ENCODE measurements at regions not wholly inside any gene's neighbourhood (a gene's known extent, or its start where the extent isn't known, plus 50 kb on each side); places are given as distances from the start of the nearest gene placed in this dataset.

GRCh38 chr7:91551377-91552175, 287.3 kb downstream of the FZD1 start:
- POLR2A ChIA-PET (ENCODE audit: low non-redundant PET): no interaction called here
- no peak for DNase-seq (ENCODE audit: low spot score)
- CTCF ChIA-PET: no interaction called here
- no peaks in the 10 kb centered on the region for H3K9me3 ChIP-seq (ENCODE audit: low read depth, low read length, poor library complexity, severe bottlenecking)
- intact Hi-C loops (cut with micrococcal nuclease; ENCODE audit: unreplicated experiment): no loop called here
- TF ChIP-seq CTCF (conservative IDR thresholded peaks at IDR 0.05; ENCODE audit: low read depth, low read length): no peak
- TF ChIP-seq EZH2 (IDR thresholded peaks at IDR 0.05; ENCODE audit: borderline replicate concordance, low read depth, low read length, poor library complexity, severe bottlenecking): no peak
- BruUV-seq (replicated peaks): no TSS peak
- H3K36me3 ChIP-seq (ENCODE audit: insufficient read depth, low read length, poor library complexity, severe bottlenecking): no peaks in the 10 kb centered on the region
- no peaks in the 10 kb centered on the region for H3K4me1 ChIP-seq (ENCODE audit: insufficient read depth, low read length, poor library complexity, severe bottlenecking)
- H3K27ac ChIP-seq (ENCODE audit: low read depth, low read length, poor library complexity, severe bottlenecking): no peak overlapping the region
- no peak overlapping the region for H3K4me3 ChIP-seq (ENCODE audit: low read depth, low read length, poor library complexity, severe bottlenecking)
- no peaks in the 10 kb centered on the region for H3K27me3 ChIP-seq (replicated peaks; ENCODE audit: insufficient read depth, low read depth, low read length, poor library complexity)

DNA sequence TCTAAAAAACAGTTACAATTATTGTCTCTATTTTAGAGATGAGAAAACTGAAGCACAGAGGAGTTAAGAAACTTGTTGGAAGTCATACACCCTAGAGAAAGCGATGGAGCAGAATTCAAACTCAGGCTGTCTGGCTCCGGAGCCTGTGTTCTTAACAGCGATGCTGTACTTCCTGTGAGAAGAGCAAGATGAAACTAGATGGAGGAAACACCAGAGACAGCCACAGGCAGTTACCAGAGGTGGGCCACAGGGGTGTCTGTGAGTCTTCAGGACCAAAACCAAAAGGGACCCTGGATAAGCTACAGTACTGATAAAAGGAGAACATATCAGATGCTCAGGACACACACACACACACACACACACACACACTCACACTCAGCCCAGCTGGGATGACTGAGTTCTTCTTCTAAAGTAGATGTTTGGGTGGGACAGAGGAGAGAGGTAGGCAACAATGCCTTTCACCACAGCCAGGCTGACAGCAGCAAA, 289.2 kb downstream of the FZD1 start:
- no peak for DNase-seq (ENCODE audit: low spot score)
- TF ChIP-seq EZH2 (IDR thresholded peaks at IDR 0.05; ENCODE audit: borderline replicate concordance, low read depth, low read length, poor library complexity, severe bottlenecking) (no peak), CTCF (conservative IDR thresholded peaks at IDR 0.05; ENCODE audit: low read depth, low read length) (no peak)
- no TSS peak for BruUV-seq (replicated peaks)
- Histone ChIP-seq H3K27ac (ENCODE audit: low read depth, low read length, poor library complexity, severe bottlenecking) (no peak overlapping the region), H3K4me1 (ENCODE audit: insufficient read depth, low read length, poor library complexity, severe bottlenecking) (no peaks in the 10 kb centered on the region), H3K36me3 (ENCODE audit: insufficient read depth, low read length, poor library complexity, severe bottlenecking) (no peaks in the 10 kb centered on the region), H3K9me3 (ENCODE audit: low read depth, low read length, poor library complexity, severe bottlenecking) (no peaks in the 10 kb centered on the region), H3K4me3 (ENCODE audit: low read depth, low read length, poor library complexity, severe bottlenecking) (no peak overlapping the region), H3K27me3 (replicated peaks; ENCODE audit: insufficient read depth, low read depth, low read length, poor library complexity) (no peaks in the 10 kb centered on the region)
- CTCF ChIA-PET: no interaction called here
- POLR2A ChIA-PET (ENCODE audit: low non-redundant PET): no interaction called here
- intact Hi-C loops (cut with micrococcal nuclease; ENCODE audit: unreplicated experiment): no loop called here

DNA sequence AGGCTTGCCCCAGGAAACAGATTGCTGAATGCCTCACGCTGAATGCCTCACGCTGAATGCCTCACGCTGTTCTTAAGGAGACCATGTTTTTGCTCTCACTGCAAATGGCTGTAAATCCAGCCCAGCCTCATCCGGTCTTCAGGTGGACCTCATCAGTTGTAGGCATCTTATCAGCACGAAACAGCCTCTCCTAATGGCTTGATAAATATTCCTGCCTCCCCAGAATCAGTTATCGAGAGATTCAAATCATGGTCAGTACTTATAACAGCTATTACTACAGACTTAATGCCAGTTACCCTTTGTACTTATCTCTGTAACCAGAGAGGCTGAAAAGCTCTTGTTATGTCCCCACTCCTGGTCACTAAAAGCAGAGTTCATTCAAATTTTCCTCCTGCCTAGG, 290.6 kb downstream of the FZD1 start:
- intact Hi-C loops (cut with micrococcal nuclease; ENCODE audit: unreplicated experiment): no loop called here
- no peak overlapping the region for H3K4me3 ChIP-seq (ENCODE audit: low read depth, low read length, poor library complexity, severe bottlenecking)
- TF ChIP-seq EZH2 (IDR thresholded peaks at IDR 0.05; ENCODE audit: borderline replicate concordance, low read depth, low read length, poor library complexity, severe bottlenecking) (no peak), CTCF (conservative IDR thresholded peaks at IDR 0.05; ENCODE audit: low read depth, low read length) (no peak)
- POLR2A ChIA-PET (ENCODE audit: low non-redundant PET): no interaction called here
- DNase-seq (ENCODE audit: low spot score): no peak
- CTCF ChIA-PET: no interaction called here
- no peaks in the 10 kb centered on the region for H3K9me3 ChIP-seq (ENCODE audit: low read depth, low read length, poor library complexity, severe bottlenecking)
- no peaks in the 10 kb centered on the region for H3K36me3 ChIP-seq (ENCODE audit: insufficient read depth, low read length, poor library complexity, severe bottlenecking)
- H3K4me1 ChIP-seq (ENCODE audit: insufficient read depth, low read length, poor library complexity, severe bottlenecking): no peaks in the 10 kb centered on the region
- no peak overlapping the region for H3K27ac ChIP-seq (ENCODE audit: low read depth, low read length, poor library complexity, severe bottlenecking)
- BruUV-seq (replicated peaks): no TSS peak
- no peaks in the 10 kb centered on the region for H3K27me3 ChIP-seq (replicated peaks; ENCODE audit: insufficient read depth, low read depth, low read length, poor library complexity)

Measured in A673 (cell line).